HAP-1 (cell line): ENCODE measurements at regions not wholly inside any gene's neighbourhood (a gene's known extent, or its start where the extent isn't known, plus 50 kb on each side); places are given as distances from the start of the nearest gene placed in this dataset.

Source experiments
- DNase-seq, 2 experiments: peaks; one replicate each; pipeline ENCODE4 v3.0.0-alpha.2; 2016 to 2020; ENCODE audit warnings: low spot score in 2 of 2
- H3K27me3 ChIP-seq: fragments of 250-450 bp; sonication (Bioruptor Pico); 2 replicates; pipeline ENCODE4 v1.5.1; 2020; ENCODE audit warnings: low read depth, mild to moderate bottlenecking, moderate library complexity
- H3K36me3 ChIP-seq: fragments of 250-450 bp; sonication (Bioruptor Pico); replicated peaks from 2 replicates; pipeline ENCODE4 v1.5.1; 2020; ENCODE audit warnings: mild to moderate bottlenecking
- H3K4me1 ChIP-seq: fragments of 250-450 bp; sonication (Bioruptor Pico); 2 replicates; pipeline ENCODE4 v1.5.1; 2020; ENCODE audit warnings: mild to moderate bottlenecking
- H3K4me3 ChIP-seq: fragments of 250-450 bp; sonication (Bioruptor Pico); 2 replicates; pipeline ENCODE4 v1.5.1; 2020; ENCODE audit warnings: mild to moderate bottlenecking, moderate library complexity
- H3K9me3 ChIP-seq: fragments of 250-450 bp; sonication (Bioruptor Pico); 2 replicates; pipeline ENCODE4 v1.5.1; 2020; ENCODE audit warnings: mild to moderate bottlenecking, moderate library complexity
- in situ Hi-C: fragments of 300-500 bp; cut with MboI; formaldehyde crosslinking; loops from 3 replicates; pipeline ENCODE4 v1.14.3; 2020; ENCODE audit warnings: low sequenced_read_pairs, inconsistent platforms, mixed read lengths

DNA sequence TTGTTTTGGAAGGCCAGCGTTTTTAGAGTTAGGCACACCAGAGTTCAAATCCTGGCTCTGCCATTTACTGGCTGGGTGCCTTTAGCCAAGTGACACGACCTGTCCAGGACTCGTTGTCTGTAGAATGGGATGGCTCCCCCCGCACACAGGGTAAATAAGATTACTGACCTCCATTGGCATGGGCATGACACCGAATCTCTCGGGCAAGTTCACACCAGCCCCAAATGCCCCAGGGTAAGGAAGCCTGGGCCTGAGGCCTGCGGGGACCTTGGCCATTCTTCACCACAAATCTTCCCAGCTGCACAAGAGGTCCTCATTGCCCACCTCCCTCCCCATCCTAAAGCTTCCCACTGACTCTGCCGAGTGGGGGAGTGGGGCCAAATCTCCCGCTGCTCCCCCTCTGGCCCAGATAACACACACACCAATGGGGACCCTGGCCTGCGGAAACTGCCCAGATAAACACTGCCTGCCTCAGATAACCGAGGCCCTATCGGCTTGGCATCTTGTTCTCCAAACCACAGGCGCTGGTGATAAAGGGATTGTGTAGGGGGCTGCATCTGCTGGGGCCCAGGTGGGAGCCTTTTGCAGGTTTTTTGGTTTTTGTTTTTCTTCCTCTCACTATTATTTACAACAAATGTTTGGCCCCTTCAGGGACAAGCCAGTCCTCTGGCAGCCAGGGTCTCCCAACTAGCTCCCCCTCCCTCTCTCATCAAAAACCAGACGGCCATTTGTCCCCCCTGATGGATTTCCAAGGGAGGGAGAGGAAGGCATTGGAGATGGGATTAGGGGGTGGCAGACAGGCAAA is 75.0 kb upstream of the LHX1 start:
- no peaks in the 10 kb centered on the region for H3K36me3 ChIP-seq
- in situ Hi-C loops: no loop called here
- DNase-seq: no peak

GRCh38 chr17:36863131-36863530 is 74.1 kb upstream of the LHX1 start:
- no peak for DNase-seq
- Histone ChIP-seq H3K36me3 (no peaks in the 10 kb centered on the region), H3K4me1 (no peaks in the 10 kb centered on the region), H3K9me3 (no peaks in the 10 kb centered on the region), H3K27me3 (no peaks in the 10 kb centered on the region), H3K4me3 (no peak overlapping the region)
- in situ Hi-C loops: no loop called here

More for the DNA sequence above, 75.0 kb upstream of the LHX1 start:
- H3K4me3 ChIP-seq: no peak overlapping the region
- H3K27me3 ChIP-seq: no peaks in the 10 kb centered on the region
- no peaks in the 10 kb centered on the region for H3K4me1 ChIP-seq
- no peaks in the 10 kb centered on the region for H3K9me3 ChIP-seq

GRCh38 chr17:36863676-36864612 is 73.3 kb upstream of the LHX1 start:
- H3K4me1 ChIP-seq: no peaks in the 10 kb centered on the region
- H3K36me3 ChIP-seq: no peaks in the 10 kb centered on the region
- no peak for DNase-seq
- in situ Hi-C loops: no loop called here
- H3K9me3 ChIP-seq: no peaks in the 10 kb centered on the region
- H3K27me3 ChIP-seq: no peaks in the 10 kb centered on the region
- no peak overlapping the region for H3K4me3 ChIP-seq

GRCh38 chr17:36864827-36865430 is 72.3 kb upstream of the LHX1 start:
- no peaks in the 10 kb centered on the region for H3K4me1 ChIP-seq
- H3K27me3 ChIP-seq: no peaks in the 10 kb centered on the region
- H3K9me3 ChIP-seq: no peaks in the 10 kb centered on the region
- H3K36me3 ChIP-seq: no peaks in the 10 kb centered on the region
- H3K4me3 ChIP-seq: no peak overlapping the region
- DNase-seq: no peak
- in situ Hi-C loops: no loop called here

- Histone ChIP-seq H3K9me3 (no peaks in the 10 kb centered on the region), H3K4me3 (no peak overlapping the region), H3K4me1 (no peaks in the 10 kb centered on the region), H3K27me3 (no peaks in the 10 kb centered on the region), H3K36me3 (no peaks in the 10 kb centered on the region)
- no peak for DNase-seq
- in situ Hi-C loops: no loop called here
Observed at GRCh38 chr17:36867716-36868341, 69.4 kb upstream of the LHX1 start.

DNA sequence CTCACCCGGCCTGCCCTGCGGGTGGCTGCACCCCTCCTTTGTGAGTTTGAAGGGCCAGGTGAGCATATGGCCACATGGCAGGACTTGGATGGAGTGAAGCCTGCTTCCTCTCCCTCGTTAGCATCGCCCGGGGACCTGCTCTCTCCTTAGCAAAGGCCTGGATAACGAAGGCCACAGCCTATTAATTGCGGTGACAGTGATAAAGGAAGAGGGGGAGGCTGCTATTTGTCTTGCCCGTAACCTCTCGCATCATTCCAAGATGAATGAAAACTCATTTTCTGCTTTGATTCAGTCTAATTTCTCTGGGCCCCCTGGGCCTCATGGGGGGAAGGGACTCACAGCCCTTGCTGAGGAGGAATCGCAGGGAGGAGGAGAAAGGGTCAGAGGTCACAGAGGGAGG is 68.5 kb upstream of the LHX1 start:
- no peak for DNase-seq
- H3K9me3 ChIP-seq: no peaks in the 10 kb centered on the region
- H3K4me1 ChIP-seq: no peaks in the 10 kb centered on the region
- no peaks in the 10 kb centered on the region for H3K27me3 ChIP-seq
- in situ Hi-C loops: no loop called here
- H3K36me3 ChIP-seq: no peaks in the 10 kb centered on the region
- no peak overlapping the region for H3K4me3 ChIP-seq

- no peaks in the 10 kb centered on the region for H3K36me3 ChIP-seq
- H3K4me1 ChIP-seq: no peaks in the 10 kb centered on the region
- no peak overlapping the region for H3K4me3 ChIP-seq
- in situ Hi-C loops: no loop called here
- H3K9me3 ChIP-seq: no peaks in the 10 kb centered on the region
- no peaks in the 10 kb centered on the region for H3K27me3 ChIP-seq
- no peak for DNase-seq
Observed at GRCh38 chr17:36869441-36869840, 67.8 kb upstream of the LHX1 start.

DNA sequence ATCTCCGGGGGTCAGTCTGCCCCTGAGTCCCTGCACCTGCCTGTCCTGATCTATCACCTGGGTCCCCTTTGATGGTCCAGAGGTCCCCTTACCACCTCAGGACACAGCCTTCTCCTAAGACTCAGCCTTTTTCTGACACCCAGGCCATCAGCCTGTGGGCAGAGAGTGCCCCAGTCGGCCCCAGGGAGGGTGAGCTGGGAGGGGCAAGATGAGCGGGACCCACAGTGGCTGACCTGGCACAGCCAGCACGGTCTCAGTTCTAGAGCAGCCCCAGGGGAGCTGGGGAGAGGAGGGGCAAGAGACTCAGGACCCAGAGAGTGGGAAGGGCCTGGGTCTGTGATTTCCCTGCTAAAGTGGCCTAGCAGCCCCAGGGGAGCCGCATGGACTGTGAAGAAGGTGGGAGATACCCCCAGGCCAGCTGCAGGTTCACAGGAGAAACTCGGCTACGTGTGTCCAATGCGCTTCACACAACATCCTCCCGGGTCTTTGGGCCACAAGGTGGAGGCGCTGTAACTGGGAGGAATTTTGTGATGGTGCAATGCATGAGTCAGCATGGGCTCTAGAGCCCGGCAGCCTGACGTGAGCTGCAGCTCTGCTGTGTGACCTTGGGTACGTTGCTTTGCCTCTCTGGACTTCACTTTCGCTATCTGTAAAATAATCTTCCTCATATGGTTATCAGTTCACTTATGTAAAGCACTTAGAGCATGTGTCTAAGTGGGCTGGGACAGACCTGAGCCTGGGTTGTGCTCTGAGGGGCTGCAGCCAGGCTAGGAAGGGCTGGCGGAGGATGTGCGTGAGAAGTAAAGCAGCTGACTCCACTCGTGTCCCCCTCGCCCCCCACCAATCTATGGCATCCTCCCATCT is 67.2 kb upstream of the LHX1 start:
- in situ Hi-C loops: no loop called here

GRCh38 chr17:36870720-36870999 is 66.6 kb upstream of the LHX1 start:
- in situ Hi-C loops: no loop called here

More for the DNA sequence above, 67.2 kb upstream of the LHX1 start:
- no peak overlapping the region for H3K4me3 ChIP-seq
- no peaks in the 10 kb centered on the region for H3K27me3 ChIP-seq
- no peak for DNase-seq
- H3K9me3 ChIP-seq: no peaks in the 10 kb centered on the region
- no peaks in the 10 kb centered on the region for H3K36me3 ChIP-seq
- no peaks in the 10 kb centered on the region for H3K4me1 ChIP-seq

GRCh38 chr17:36875698-36876293 is 61.5 kb upstream of the LHX1 start:
- no peak overlapping the region for H3K4me3 ChIP-seq
- no peaks in the 10 kb centered on the region for H3K4me1 ChIP-seq
- in situ Hi-C loops: no loop called here
- no peak for DNase-seq
- no peaks in the 10 kb centered on the region for H3K36me3 ChIP-seq
- no peaks in the 10 kb centered on the region for H3K27me3 ChIP-seq
- H3K9me3 ChIP-seq: no peaks in the 10 kb centered on the region

More at GRCh38 chr17:36870720-36870999, 66.6 kb upstream of the LHX1 start:
- no peaks in the 10 kb centered on the region for H3K36me3 ChIP-seq
- DNase-seq: no peak
- no peaks in the 10 kb centered on the region for H3K27me3 ChIP-seq
- no peak overlapping the region for H3K4me3 ChIP-seq
- no peaks in the 10 kb centered on the region for H3K9me3 ChIP-seq
- no peaks in the 10 kb centered on the region for H3K4me1 ChIP-seq

- H3K9me3 ChIP-seq: 0 out of 2 replicates have a peak, but pooled peaks cover 3% of the 10 kb centered on the region
- in situ Hi-C loops: no loop called here
- no peaks in the 10 kb centered on the region for H3K4me1 ChIP-seq
- DNase-seq: no peak
- H3K27me3 ChIP-seq: no peaks in the 10 kb centered on the region
- H3K36me3 ChIP-seq: no peaks in the 10 kb centered on the region
- no peak overlapping the region for H3K4me3 ChIP-seq
Observed at GRCh38 chr17:36876966-36877365, 60.3 kb upstream of the LHX1 start.

DNA sequence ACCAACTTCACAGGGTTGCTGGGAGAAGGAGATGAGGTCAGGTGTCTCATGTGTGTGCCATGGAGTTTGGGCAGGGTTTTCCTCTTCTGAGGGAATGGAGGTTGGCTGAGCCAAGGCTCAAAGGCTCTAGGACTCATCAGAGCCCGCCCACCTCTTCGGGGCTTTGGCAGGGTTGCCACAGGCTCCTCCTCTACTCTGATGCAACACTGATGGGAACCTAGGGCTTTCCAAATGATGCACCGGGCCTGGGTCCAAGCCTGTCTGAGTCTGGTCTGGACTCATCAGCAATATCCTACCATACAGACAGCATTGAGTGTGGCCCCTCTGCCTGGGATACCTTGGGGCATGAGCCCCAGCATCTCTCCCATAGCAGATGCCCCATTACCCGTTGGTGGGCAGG is 59.5 kb upstream of the LHX1 start:
- Histone ChIP-seq H3K36me3 (no peaks in the 10 kb centered on the region), H3K4me1 (no peaks in the 10 kb centered on the region), H3K27me3 (no peaks in the 10 kb centered on the region), H3K4me3 (no peak overlapping the region), H3K9me3 (0 out of 2 replicates have a peak, but pooled peaks cover 3% of the 10 kb centered on the region)
- DNase-seq: no peak
- in situ Hi-C loops: no loop called here
